NCI-H460 (cell line): ENCODE measurements at regions not wholly inside any gene's neighbourhood (a gene's known extent, or its start where the extent isn't known, plus 50 kb on each side); places are given as distances from the start of the nearest gene placed in this dataset.
"Not testable (repeated sequence)": the region's sequence is repeated elsewhere in the genome, so short reads cannot be mapped to it uniquely, and the experiment has no call there.

Source experiments
- DNase-seq: peaks from one replicate; pipeline ENCODE4 v3.0.0-alpha.2; 2016; ENCODE audit warnings: low read depth; ENCODE audit errors: extremely low read depth

- DNase-seq = no peak
These were observed 402.0 kb downstream of the MAFB start for GRCh38 chr20:40286975-40287531.

- DNase-seq = no peak
These were observed 404.4 kb downstream of the MAFB start for GRCh38 chr20:40284611-40285010.

DNA sequence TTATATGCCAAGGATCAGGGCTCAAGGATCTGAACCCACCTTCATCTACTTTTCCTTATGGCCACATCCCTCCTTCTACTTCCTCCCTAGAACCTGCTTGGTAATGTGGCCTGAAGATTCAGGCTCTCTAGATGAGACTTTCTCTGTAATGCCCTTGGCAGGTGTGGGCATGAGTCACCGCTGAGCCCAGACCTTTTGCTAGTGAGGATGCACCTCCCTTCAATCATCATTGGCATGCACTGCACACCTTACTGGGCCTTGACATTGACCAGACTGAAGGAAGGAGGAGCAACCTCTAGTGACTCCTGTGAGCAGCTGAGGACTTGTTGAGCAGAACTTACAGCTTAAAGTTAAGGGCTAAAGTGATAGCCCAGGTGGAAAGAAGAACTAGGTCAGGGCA, 405.3 kb downstream of the MAFB start:
- DNase-seq = no peak

DNA sequence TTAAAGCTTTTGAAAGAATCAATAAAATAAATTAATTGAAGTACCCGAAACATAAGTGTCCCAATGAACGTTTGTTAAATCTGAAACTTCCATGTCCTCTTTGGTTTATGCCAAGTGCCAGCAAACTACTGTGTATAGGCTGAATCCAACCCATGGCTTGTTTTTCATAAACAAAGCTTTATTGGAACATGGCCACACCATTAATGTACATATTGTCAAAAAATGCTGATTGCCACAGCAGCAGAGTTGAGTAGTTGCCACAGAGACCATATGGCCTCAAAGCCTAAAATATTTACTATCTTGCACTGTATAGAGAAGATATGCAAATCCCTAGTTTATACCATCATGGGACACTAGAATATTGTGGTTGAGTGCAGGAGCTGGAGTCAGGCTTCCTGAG, 406.1 kb downstream of the MAFB start:
- DNase-seq = no peak

DNA sequence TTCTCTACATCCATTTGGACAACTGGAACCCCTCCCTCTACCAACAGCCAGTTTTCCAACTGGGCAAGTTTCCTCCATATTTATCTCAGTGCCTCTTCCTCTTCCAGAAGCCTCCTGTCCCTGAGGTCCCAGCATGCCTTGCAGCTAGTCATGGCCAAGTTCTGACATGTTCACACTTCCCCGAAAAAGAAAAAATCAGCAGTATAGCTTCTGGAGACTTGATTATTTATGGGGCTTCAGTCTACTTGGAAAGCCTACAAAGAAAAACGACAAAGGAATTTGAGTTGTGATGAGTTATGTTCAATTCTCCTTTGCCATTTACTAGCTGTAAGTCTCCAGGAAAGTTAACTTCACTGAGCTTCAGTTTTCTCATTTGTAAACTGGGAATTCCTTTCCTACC, 406.5 kb downstream of the MAFB start:
- DNase-seq = no peak

GRCh38 chr20:40280616-40281015, 408.4 kb downstream of the MAFB start:
- no peak for DNase-seq

DNA sequence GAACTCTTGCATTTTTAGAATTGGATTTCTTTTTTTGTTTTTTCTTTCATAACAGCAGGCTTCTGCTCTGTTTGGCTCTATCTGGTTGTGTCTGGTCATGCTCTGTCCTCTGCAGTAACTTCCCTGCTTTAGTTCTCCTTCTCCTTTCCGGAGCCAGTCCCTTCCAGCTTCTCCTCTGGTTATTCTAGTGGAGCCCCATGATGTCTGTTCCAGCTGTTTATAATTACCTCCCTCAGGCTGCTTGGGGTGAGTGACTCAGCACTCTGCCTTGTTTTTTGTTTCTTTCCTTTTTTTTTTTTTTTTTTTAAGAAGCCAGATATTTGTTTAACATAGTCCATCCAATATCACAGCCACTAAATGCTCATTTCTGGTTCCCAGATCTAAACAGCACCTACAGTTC, 409.6 kb downstream of the MAFB start:
- DNase-seq = no peak

DNA sequence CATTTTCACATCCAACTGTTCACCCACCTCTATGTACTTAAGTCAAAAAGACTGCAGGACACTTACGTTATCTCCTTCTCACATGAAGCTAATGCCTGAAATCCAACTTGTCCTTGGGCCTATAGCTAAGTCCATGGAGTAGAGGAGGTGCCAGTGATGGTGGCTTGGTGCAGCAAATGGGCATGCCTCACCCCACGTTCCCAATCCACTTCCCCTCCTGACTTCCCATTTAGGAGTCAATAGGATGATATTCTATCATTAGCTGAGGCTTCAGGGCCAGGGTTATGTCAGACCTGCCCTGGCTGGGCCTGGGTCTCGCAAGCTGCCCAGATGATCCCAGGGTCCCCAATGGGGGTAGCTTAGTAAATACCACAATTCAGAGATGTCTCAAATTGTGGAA, 410.4 kb downstream of the MAFB start:
- no peak for DNase-seq

- no peak for DNase-seq
These were observed 412.7 kb downstream of the MAFB start for GRCh38 chr20:40276301-40276700.

GRCh38 chr20:40275738-40276137, 413.3 kb downstream of the MAFB start:
- DNase-seq = no peak

- DNase-seq = no peak
These were observed 414.0 kb downstream of the MAFB start for GRCh38 chr20:40274912-40275533.

GRCh38 chr20:40269274-40269673, 419.8 kb downstream of the MAFB start:
- not testable (repeated sequence) for DNase-seq

GRCh38 chr20:40268321-40269075, 420.5 kb downstream of the MAFB start:
- DNase-seq = no peak

DNA sequence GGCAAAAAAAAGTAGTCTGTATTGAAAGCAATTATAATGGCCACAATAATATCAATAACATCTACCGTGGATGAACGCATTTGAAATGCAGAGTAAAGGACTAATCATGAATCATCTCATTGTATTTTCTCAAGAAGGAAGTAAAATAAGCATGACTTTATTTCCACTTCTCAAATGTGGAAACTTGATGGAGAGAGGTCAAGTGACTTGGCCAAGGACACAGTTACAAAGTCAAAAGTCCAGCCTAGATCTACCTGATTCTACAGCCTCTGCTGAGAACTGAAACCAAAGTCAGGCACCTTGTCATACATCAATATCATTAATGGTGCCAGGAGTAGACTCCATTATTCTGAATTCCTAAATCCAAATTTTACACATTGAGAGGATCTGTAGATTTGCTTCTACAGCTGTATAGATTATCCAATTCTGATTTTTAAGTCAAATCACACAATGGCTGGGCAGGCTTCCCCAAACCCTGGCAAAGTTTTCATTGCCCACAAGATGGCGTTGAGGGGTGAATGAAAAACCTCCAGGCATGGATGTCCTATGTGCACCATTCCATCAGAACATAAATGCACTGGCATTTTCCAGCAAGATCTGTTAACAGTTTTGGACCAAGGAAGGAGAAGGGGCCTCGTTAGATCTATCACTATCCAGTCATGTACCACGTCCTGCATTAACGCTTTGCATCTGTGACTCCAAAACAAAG, 423.1 kb downstream of the MAFB start:
- peak; percentile 6 for DNase-seq

DNA sequence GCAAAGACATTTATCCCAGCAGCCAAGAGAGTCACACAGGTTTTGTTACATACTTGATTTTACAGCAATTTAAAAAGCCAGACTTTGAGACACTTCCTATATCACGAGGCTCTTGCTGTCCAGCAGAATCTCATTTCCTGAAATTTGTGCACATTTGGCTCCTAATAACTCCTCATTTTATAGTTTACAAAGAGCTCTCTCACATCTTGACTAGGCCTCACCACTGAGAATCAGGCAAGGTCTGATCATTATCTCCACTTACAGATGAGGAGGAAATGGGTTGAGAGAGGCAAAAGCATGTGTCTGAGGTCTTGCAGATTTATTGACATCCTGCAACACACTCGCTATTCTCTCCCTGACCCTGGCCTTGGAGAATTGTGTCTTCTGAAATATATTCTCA, 426.8 kb downstream of the MAFB start:
- DNase-seq = no peak

DNA sequence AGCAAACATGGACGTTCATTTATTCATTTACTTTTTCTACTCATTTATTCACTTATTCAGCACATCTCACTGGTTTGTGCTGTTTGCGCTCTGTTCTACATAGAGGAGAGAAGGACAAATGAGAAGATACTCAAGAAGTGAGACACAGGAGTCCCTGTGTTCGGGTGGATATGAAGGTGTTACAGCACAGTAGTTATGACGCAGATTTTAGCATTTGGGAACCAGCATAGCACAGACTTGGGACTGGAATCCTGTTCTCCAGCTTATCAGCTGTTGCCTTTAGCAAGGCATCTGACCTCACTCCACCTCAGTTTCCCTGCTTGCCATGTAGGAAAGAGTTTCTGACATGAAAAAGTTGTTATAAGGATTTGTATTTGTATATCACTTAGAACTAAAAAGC, 430.1 kb downstream of the MAFB start:
- DNase-seq = no peak

DNA sequence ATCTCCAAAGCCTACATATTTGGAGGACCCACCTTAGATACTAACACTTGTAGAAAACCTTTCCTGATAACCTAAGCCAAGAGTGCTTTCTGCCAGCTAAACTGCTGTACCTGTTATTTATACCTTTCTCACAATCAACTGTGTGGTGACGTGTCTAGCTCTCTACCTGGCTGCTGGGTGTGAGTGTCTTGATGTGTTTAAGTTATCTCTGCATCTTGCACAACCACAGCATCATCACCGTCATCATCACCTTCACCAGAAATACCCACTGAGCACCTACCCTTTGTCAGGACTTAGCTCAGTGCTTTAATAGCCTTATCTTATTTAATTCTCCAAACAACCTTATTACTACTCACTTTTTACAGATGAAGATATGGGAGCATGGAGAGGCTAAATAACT, 431.3 kb downstream of the MAFB start:
- DNase-seq = no peak

DNA sequence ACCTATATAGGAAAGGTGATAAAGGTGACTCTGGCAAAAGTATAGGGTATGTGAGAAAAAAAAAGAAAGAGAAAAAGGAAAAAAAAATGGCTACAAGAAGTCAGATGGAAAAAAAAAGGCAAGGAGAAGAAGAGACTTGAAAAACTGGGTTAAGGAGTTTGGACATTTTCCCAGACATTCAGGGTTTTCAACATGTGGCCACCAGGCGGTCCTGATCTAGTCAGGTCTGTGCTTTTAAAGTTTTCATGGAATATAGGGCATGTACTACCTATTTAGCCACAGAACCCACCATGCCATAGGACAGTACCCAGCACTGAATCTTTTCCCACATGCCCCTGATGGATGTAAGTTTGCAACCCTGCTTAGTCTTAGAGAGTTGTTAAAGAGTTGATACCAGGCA, 433.7 kb downstream of the MAFB start:
- no peak for DNase-seq

- DNase-seq = no peak
These were observed 434.8 kb downstream of the MAFB start for GRCh38 chr20:40254023-40254772.

DNA sequence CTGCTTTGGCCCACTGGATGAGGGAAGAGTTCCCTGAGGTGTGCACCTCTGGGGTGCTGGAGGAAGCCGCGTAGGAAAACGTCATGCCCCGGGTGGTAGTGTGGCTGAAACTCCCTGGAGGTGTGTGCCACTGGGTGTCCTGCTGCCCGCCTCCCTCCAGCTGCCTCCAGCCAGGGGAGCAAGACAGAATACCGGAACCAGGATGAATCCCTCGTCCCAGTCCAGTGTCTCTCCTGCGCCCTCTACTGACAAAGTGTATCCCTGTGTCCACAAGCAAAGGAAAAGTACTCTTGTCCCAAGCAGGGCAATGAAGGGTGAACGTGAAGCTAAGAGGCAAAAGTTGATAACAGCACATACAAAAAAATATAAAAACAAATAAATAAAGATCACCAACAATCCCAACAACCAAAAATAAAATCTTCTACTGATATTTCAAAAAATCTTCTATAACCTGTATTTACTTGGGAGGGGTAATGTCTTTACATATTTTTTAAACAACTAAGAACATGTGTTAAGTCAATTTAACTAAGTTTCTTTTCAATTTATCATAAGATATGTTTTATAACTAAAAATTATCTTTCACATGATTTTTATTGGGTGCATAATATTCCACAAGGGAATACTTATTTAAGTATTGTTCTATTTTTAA, 437.6 kb downstream of the MAFB start:
- DNase-seq = peak; percentile 20
